ENCODE measurements at regions not wholly inside any gene's neighbourhood (a gene's known extent, or its start where the extent isn't known, plus 50 kb on each side); places are given as distances from the start of the nearest gene placed in this dataset.

DNA sequence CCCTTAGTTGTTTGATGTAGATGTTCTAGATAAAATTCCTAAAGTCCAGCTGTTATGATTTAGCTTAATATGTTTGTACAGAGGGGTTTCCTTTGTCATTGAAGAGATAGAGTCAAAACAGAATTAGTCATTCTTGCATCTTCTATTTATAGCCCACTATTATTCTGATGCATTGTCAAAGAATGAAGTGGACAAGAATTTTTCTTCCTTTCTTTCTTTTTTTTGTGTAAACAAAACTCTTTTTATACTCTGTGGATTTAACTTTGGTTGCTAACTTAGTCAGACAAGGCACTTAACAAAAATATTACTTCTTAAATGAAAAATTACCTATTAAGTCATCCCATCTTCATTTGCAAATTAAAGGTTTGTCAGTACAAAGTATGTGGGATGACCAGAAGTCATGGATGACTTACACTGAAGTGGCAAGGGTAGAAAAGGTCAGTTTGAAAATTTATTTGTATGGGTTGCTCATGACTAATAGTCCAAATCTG lies 215.6 kb upstream of the DDHD1 start:
- FAIRE-seq (no peak), DNase-seq (ENCODE audit: low read depth in 1 of 2, low spot score in 2 of 2) (no peak)
- H4K91ac ChIP-seq (replicated peaks; ENCODE audit: insufficient read length, low read length) = no peak overlapping the region
- H3K23me2 ChIP-seq (ENCODE audit: low read depth, low read length) = no peaks in the 10 kb centered on the region
- H4K8ac ChIP-seq (ENCODE audit: extremely low read depth, insufficient read depth, low read length) = no peak overlapping the region
- no peak overlapping the region for H3K14ac ChIP-seq (ENCODE audit: insufficient read length)
- no peak overlapping the region for H2BK5ac ChIP-seq (ENCODE audit: low read depth, low read length)
- H3K4ac ChIP-seq (replicated peaks; ENCODE audit: insufficient read length, low read depth, low read length) = no peak overlapping the region
- H2AFZ ChIP-seq (ENCODE audit: low read length) = no peak overlapping the region
- H3K27ac ChIP-seq (ENCODE audit: low read depth, low read length) = no peak overlapping the region
- H3K27me3 ChIP-seq (replicated peaks in 1 of 4; ENCODE audit: control insufficient read depth in 3 of 4, extremely low read depth in 1 of 4, insufficient read depth in 3 of 4, low read length in 3 of 4) = no peaks in the 10 kb centered on the region
- ChIA-PET CTCF (ENCODE audit: partially characterized antibody) (interaction anchor here (1.4 kb wide), 1 partner anchor 73 kb away, joined by 5 read pairs; no protein-coding TSS in a partner anchor), POLR2A (ENCODE audit: partially characterized antibody) (no interaction called here)
- H2BK15ac ChIP-seq (ENCODE audit: low read length) = no peak overlapping the region
- H3K23ac ChIP-seq (ENCODE audit: insufficient read length) = no peak overlapping the region
- peaks cover 0 to 8% (median 5%) of the 10 kb centered on the region in 4 experiments; a peak in 3 of 7 replicates for H3K4me1 ChIP-seq (replicated peaks in 1 of 4; ENCODE audit: control insufficient read depth in 3 of 4, insufficient read depth in 4 of 4, low read length in 3 of 4)
- H2AK5ac ChIP-seq (ENCODE audit: low read depth, low read length) = no peak overlapping the region
- H3K18ac ChIP-seq (ENCODE audit: extremely low read depth, low read length) = no peak overlapping the region
- no peak overlapping the region for H2BK20ac ChIP-seq (ENCODE audit: low read length)
- H2BK120ac ChIP-seq (replicated peaks; ENCODE audit: low read depth, low read length) = no peak overlapping the region
- H4K20me1 ChIP-seq (replicated peaks in 1 of 2; ENCODE audit: control insufficient read depth in 1 of 2, insufficient read depth in 2 of 2, low read length in 2 of 2) = no peaks in the 10 kb centered on the region
- no peak overlapping the region for H2BK12ac ChIP-seq (ENCODE audit: low read depth, low read length)
- H3K4me3 ChIP-seq (ENCODE audit: extremely low read depth in 1 of 4, insufficient read depth in 2 of 4, low read depth in 3 of 4, low read length in 4 of 4) = no peak overlapping the region
- no peak overlapping the region for H3K9ac ChIP-seq (replicated peaks in 1 of 4; ENCODE audit: extremely low read depth in 1 of 4, low read depth in 3 of 4, low read length in 3 of 4)
- H3K36me3 ChIP-seq (ENCODE audit: control insufficient read depth in 2 of 4, insufficient read depth in 4 of 4, low read length in 3 of 4) = no peaks in the 10 kb centered on the region
- no peak overlapping the region for H3K4me2 ChIP-seq (ENCODE audit: insufficient read depth in 1 of 2, low read depth in 2 of 2, low read length in 2 of 2)
- peaks cover 0 to 4% of the 10 kb centered on the region in 2 experiments; a peak in 1 of 4 replicates for H3K9me3 ChIP-seq (ENCODE audit: insufficient read depth in 2 of 2, low read depth in 1 of 2, low read length in 1 of 2)
- H3K79me2 ChIP-seq (ENCODE audit: control insufficient read depth in 1 of 2, insufficient read depth in 2 of 2, low read length in 2 of 2) = no peaks in the 10 kb centered on the region
- no peaks in the 10 kb centered on the region for H3K79me1 ChIP-seq (ENCODE audit: low read depth, low read length)
- H3K56ac ChIP-seq (replicated peaks; ENCODE audit: insufficient read length, low read depth, low read length) = no peak overlapping the region
- no peak overlapping the region for H4K5ac ChIP-seq (ENCODE audit: insufficient read length, low read depth, low read length)
- no peak for TF ChIP-seq RBBP5 (IDR thresholded peaks at IDR 0.05; ENCODE audit: borderline replicate concordance, low read depth, low read length)
- TF ChIP-seq SIX5 (IDR thresholded peaks at IDR 0.05; ENCODE audit: low read depth, low read length) = no peak
- no peak for TF ChIP-seq YY1 (IDR thresholded peaks at IDR 0.05; ENCODE audit: low read depth, low read length)
- no peak for TF ChIP-seq HDAC2 (IDR thresholded peaks at IDR 0.05; ENCODE audit: borderline replicate concordance in 1 of 2, low read depth in 2 of 2, low read length in 2 of 2)
- no peak for TF ChIP-seq SP1 (IDR thresholded peaks at IDR 0.05; ENCODE audit: low read depth, low read length)
- TF ChIP-seq TAF7 (optimal IDR thresholded peaks at IDR 0.05; ENCODE audit: borderline replicate concordance, low read depth, low read length) = no peak
- no peak for TF ChIP-seq NANOG (IDR thresholded peaks at IDR 0.05; ENCODE audit: insufficient read depth, low read depth, low read length, poor library complexity, severe bottlenecking)
- TF ChIP-seq SAP30 (IDR thresholded peaks at IDR 0.05; ENCODE audit: insufficient read depth, insufficient replicate concordance, low read length) = no peak
- TF ChIP-seq GTF2F1 (IDR thresholded peaks at IDR 0.05; ENCODE audit: borderline replicate concordance, low read depth, low read length) = no peak
- no peak for TF ChIP-seq SIN3A (conservative IDR thresholded peaks at IDR 0.05 in 1 of 2, IDR thresholded peaks at IDR 0.05 in 1 of 2; ENCODE audit: low read depth in 1 of 2, low read length in 2 of 2)

Data from H1 (cell line).